Calu3 (cell line): ENCODE measurements at regions not wholly inside any gene's neighbourhood (a gene's known extent, or its start where the extent isn't known, plus 50 kb on each side); places are given as distances from the start of the nearest gene placed in this dataset.

Source experiments
- BruUV-seq: library from RNA; stranded (reverse); fragments of 400-500 nt; replicated peaks from 2 replicates; lab custom pipeline; 2021; lab: Mats Ljungman, UMichigan
- CTCF ChIA-PET: fragments of 300-600 bp; sonication (Branson Sonifier 250); formaldehyde crosslinking; loops from one replicate; lab custom pipeline; 2022; ENCODE audit warnings: antibody characterized with exemption; lab: Charles Lee
- DNase-seq: peaks from one replicate; pipeline ENCODE4 v3.0.0; 2022
- H3K27ac Mint-ChIP-seq: one replicate; pipeline ENCODE4 v1.8.0; 2022; ENCODE audit warnings: mixed read lengths; ENCODE audit not compliant: unreplicated experiment
- H3K27me3 Mint-ChIP-seq: one replicate; pipeline ENCODE4 v1.8.0; 2022; ENCODE audit warnings: mixed read lengths; ENCODE audit not compliant: unreplicated experiment
- H3K36me3 Mint-ChIP-seq: one replicate; pipeline ENCODE4 v1.8.0; 2022; ENCODE audit warnings: mild to moderate bottlenecking, moderate library complexity, mixed read lengths; ENCODE audit not compliant: insufficient read depth, unreplicated experiment
- H3K4me1 Mint-ChIP-seq: one replicate; pipeline ENCODE4 v1.8.0; 2022; ENCODE audit warnings: mild to moderate bottlenecking, low read depth, mixed read lengths; ENCODE audit not compliant: unreplicated experiment
- H3K4me3 Mint-ChIP-seq: one replicate; pipeline ENCODE4 v1.8.0; 2022; ENCODE audit warnings: mild to moderate bottlenecking, low read depth, moderate library complexity, mixed read lengths; ENCODE audit not compliant: unreplicated experiment
- H3K9me3 Mint-ChIP-seq: one replicate; pipeline ENCODE4 v1.8.0; 2022; ENCODE audit warnings: low read depth, mixed read lengths; ENCODE audit not compliant: unreplicated experiment
- intact Hi-C: fragments of 100-400 bp; cut with micrococcal nuclease; formaldehyde crosslinking; loops from one replicate; pipeline ENCODE4 v1.10.0; 2022; ENCODE audit not compliant: unreplicated experiment
- TF ChIP-seq, protein P1 (sequence below): fragments of 200-600 bp; IDR thresholded peaks from one replicate; pipeline ENCODE4 v1.8.0; 2022; ENCODE audit warnings: antibody characterized with exemption; ENCODE audit not compliant: unreplicated experiment

DNA sequence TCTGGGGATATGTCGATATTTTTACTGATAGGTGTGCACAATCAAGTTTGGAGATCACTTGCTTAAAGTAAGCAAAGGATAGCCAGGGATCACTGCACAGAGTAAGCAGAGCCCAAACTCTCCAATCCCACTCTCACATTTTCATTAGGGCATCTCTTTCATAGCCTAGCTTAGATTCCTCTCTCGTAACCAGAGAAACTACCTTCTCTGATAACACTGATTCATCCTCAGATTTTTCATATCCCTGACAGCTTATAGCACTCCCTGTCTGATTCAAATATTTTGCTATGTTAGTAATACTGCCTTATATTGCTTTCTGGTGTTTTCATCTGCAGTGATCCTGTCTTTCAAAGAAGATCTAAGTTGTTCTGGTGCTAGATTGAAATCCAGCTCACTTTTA lies 123.7 kb downstream of the CBLL2 start:
- CTCF ChIA-PET = no interaction called here
- intact Hi-C loops = no loop called here
- TF ChIP-seq, protein P1, sequence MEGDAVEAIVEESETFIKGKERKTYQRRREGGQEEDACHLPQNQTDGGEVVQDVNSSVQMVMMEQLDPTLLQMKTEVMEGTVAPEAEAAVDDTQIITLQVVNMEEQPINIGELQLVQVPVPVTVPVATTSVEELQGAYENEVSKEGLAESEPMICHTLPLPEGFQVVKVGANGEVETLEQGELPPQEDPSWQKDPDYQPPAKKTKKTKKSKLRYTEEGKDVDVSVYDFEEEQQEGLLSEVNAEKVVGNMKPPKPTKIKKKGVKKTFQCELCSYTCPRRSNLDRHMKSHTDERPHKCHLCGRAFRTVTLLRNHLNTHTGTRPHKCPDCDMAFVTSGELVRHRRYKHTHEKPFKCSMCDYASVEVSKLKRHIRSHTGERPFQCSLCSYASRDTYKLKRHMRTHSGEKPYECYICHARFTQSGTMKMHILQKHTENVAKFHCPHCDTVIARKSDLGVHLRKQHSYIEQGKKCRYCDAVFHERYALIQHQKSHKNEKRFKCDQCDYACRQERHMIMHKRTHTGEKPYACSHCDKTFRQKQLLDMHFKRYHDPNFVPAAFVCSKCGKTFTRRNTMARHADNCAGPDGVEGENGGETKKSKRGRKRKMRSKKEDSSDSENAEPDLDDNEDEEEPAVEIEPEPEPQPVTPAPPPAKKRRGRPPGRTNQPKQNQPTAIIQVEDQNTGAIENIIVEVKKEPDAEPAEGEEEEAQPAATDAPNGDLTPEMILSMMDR = no peak
- H3K36me3 Mint-ChIP-seq = no peaks in the 10 kb centered on the region
- BruUV-seq = no TSS peak
- H3K9me3 Mint-ChIP-seq = peaks cover 2% of the 10 kb centered on the region
- peaks cover 22% of the 10 kb centered on the region for H3K4me1 Mint-ChIP-seq
- H3K27ac Mint-ChIP-seq = no peak overlapping the region
- no peak for DNase-seq
- no peaks in the 10 kb centered on the region for H3K27me3 Mint-ChIP-seq
- no peak overlapping the region for H3K4me3 Mint-ChIP-seq

DNA sequence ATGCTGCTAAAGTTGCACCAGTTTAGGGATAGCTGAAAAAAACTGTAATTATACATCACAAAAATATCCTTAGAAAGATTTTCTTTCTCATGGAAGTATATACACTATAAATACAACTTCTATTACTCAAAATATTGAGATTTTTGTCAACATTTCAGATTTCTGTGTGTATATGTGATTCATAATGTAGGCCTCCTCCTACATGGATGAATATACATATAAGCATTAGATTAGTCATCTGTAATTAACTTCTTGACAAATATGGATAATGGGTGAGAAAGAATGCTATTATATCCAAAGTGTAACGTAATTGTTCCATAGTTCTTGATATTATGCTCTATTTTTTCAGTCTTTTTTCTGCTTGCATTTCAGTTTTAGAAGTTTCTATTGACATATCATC lies 124.9 kb downstream of the CBLL2 start:
- DNase-seq = no peak
- Mint-ChIP-seq H3K27me3 (no peaks in the 10 kb centered on the region), H3K4me1 (peaks cover 22% of the 10 kb centered on the region), H3K9me3 (peaks cover 2% of the 10 kb centered on the region), H3K36me3 (no peaks in the 10 kb centered on the region), H3K27ac (no peak overlapping the region), H3K4me3 (no peak overlapping the region)
- TF ChIP-seq, protein P1 = no peak
- intact Hi-C loops = no loop called here
- no TSS peak for BruUV-seq
- CTCF ChIA-PET = no interaction called here

DNA sequence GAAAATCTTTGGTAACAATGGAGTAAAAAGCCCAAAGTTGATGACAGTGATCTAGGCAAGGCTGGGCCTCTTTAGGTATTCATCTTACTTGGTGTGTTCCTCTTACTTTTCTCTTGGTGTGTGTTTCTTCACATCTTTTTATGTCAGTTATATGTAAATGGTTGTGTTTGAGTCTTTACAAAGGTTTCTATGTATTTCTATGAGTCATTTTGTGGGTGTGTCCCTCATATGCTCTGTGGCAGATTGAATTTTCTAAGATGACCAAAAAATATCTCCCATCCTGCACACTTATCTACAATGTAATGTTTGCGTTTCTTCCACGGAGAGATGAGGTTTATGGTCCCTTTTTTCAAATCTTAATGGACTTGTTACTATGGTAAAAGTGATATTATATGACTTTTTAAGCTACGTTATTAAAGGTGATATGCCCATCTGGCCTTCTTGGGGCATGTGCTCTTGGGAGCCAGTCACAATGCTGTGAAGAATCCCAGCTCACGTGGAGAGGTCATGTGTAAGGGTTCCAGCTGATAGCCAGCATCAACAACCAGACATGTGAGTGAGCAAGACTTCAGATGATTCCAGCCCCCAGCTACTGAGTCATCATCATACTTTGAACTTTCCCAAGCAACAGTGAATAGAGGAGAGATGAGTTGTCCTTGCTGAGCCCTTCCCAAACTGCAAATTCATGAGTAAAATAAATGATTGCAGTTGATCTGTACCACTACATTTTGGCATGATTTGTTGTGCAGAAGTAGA lies 126.9 kb downstream of the CBLL2 start:
- no TSS peak for BruUV-seq
- no peak overlapping the region for H3K27ac Mint-ChIP-seq
- no peaks in the 10 kb centered on the region for H3K36me3 Mint-ChIP-seq
- CTCF ChIA-PET = no interaction called here
- intact Hi-C loops = no loop called here
- H3K27me3 Mint-ChIP-seq = no peaks in the 10 kb centered on the region
- peaks cover 5% of the 10 kb centered on the region for H3K9me3 Mint-ChIP-seq
- H3K4me3 Mint-ChIP-seq = no peak overlapping the region
- TF ChIP-seq, protein P1 = no peak
- DNase-seq = peak; percentile 16
- H3K4me1 Mint-ChIP-seq = peaks cover 21% of the 10 kb centered on the region

DNA sequence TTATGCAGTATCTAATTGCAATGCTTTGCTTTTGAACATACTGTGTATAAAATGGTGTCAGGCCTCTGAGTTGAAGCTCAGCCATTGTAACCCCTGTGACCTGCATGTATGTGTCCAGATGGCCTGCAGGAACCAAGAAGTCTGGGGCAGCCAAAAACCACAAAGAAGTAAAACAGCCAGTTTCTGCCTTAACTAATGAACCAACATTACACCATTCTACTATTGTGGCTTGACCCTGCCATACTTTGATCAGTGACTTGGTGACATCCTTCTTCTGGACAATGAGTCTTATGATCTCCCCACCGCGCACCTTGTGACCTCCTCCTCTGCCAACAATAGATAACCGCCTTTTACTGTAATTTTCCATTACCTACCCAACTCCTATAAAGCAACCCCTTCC lies 131.6 kb downstream of the CBLL2 start:
- DNase-seq = no peak
- no TSS peak for BruUV-seq
- Mint-ChIP-seq H3K27me3 (no peaks in the 10 kb centered on the region), H3K4me1 (peaks cover 13% of the 10 kb centered on the region), H3K27ac (no peak overlapping the region), H3K4me3 (no peak overlapping the region), H3K9me3 (peaks cover 5% of the 10 kb centered on the region), H3K36me3 (no peaks in the 10 kb centered on the region)
- intact Hi-C loops = no loop called here
- CTCF ChIA-PET = interaction anchor here (0.7 kb wide), 1 partner anchor 203 kb away, joined by 3 read pairs; no protein-coding TSS in a partner anchor
- TF ChIP-seq, protein P1 = no peak
